Heart left ventricle (tissue), 13 donors: ENCODE measurements at regions not wholly inside any gene's neighbourhood (a gene's known extent, or its start where the extent isn't known, plus 50 kb on each side); places are given as distances from the start of the nearest gene placed in this dataset.

Experiments used
- CTCF ChIP-seq, 12 donors: fragments of 200-600 bp; sonication (generic) in 4 of 12; IDR thresholded peaks; one replicate each; pipeline versions ENCODE4 v1.5.0 to v1.8.0; 2018 to 2022; ENCODE audit warnings: antibody characterized with exemption in 12 of 12, mild to moderate bottlenecking in 5 of 12
- POLR2A ChIP-seq, 2 donors: fragments of 450-650 bp; IDR thresholded peaks; one replicate each; pipeline ENCODE4 v1.6.1; 2017; ENCODE audit warnings: antibody characterized with exemption in 2 of 2, mild to moderate bottlenecking in 2 of 2, moderate library complexity in 2 of 2
- donor health status: ischemic (EF 13 %, LVEDD 7.1; RV severe dilation, severe dysfunction).
- donor health status: DM: no; HTN: yes; CAD: no.
- donor health status: DM: no; HTN: no; CAD: no.
- donor health status: ischemic (EF 25% LVEDD 6.9; RV normal size, moderate dysfunction).
- donor health status: ischemic (EF 25% LVEDD 5.7; RV mildly dilated, moderate dysfunction).
- donor health status: ischemic (EF 35%, LVEDD 5.7; RV mildly dilated, moderate dysfunction).
- donor health status: nonischemic (EF 11% LVEDD 7.7; RV severe dilation, severe dysfunction).
- donor health status: DM: yes; HTN: yes; CAD: no.
- donor health status: PGD.
- donor health status: ischemic (EF 29% LVEDD 5.4; RV normal size, mild dysfunction).
- donor health status: nonischemic (EF 23%, LVEDD 6.1; RV moderate dilation, normal function).

GRCh38 chr2:145316496-145316895, 796.6 kb upstream of the ZEB2 start:
- TF ChIP-seq CTCF (IDR thresholded peaks at IDR 0.05): no peak
- TF ChIP-seq POLR2A (IDR thresholded peaks at IDR 0.05): no peak
